Liver (tissue), 8 donors: ENCODE measurements at regions not wholly inside any gene's neighbourhood (a gene's known extent, or its start where the extent isn't known, plus 50 kb on each side); places are given as distances from the start of the nearest gene placed in this dataset.

Source experiments
- DNase-seq: peaks from one replicate; pipeline ENCODE4 v3.0.0-alpha.2; 2017; ENCODE audit warnings: low spot score
- H3K27ac ChIP-seq, 2 donors: one replicate each; pipeline ENCODE4 v1.7.0; 2013; ENCODE audit warnings: inconsistent platforms in 2 of 2, low read length in 2 of 2, control low read depth in 1 of 2, low read depth in 1 of 2, mild to moderate bottlenecking in 1 of 2
- H3K27me3 ChIP-seq, 4 donors: one replicate each; pipeline versions ENCODE4 v1.6.1 to v1.7.0; 2013; ENCODE audit warnings: low read length in 3 of 4, inconsistent platforms in 1 of 4, mild to moderate bottlenecking in 1 of 4, moderate library complexity in 1 of 4; ENCODE audit not compliant: control insufficient read depth in 4 of 4, insufficient read depth in 4 of 4
- H3K36me3 ChIP-seq, 4 donors: one replicate each; pipeline versions ENCODE4 v1.6.1 to v1.7.0; 2013; ENCODE audit warnings: low read length in 3 of 4, mild to moderate bottlenecking in 3 of 4, low read depth in 1 of 4, moderate library complexity in 1 of 4; ENCODE audit not compliant: control insufficient read depth in 4 of 4, insufficient read depth in 3 of 4
- H3K4me1 ChIP-seq, 4 donors: one replicate each; pipeline versions ENCODE4 v1.6.1 to v1.7.0; 2013; ENCODE audit warnings: low read length in 3 of 4, mild to moderate bottlenecking in 3 of 4, moderate library complexity in 1 of 4; ENCODE audit not compliant: control insufficient read depth in 4 of 4, insufficient read depth in 4 of 4
- H3K4me3 ChIP-seq, 3 donors: one replicate each; pipeline versions ENCODE4 v1.6.1 to v1.7.0; 2013; ENCODE audit warnings: low read length in 3 of 3, control low read depth in 1 of 3, low read depth in 1 of 3, mild to moderate bottlenecking in 1 of 3
- H3K9ac ChIP-seq, 2 donors: one replicate each; pipeline ENCODE4 v1.7.0; 2013; ENCODE audit warnings: low read length in 2 of 2, mild to moderate bottlenecking in 2 of 2, moderate library complexity in 2 of 2, control low read depth in 1 of 2, low read depth in 1 of 2
- H3K9me3 ChIP-seq, 4 donors: one replicate each; pipeline versions ENCODE4 v1.6.1 to v1.7.0; 2013; ENCODE audit warnings: low read length in 3 of 4; ENCODE audit not compliant: control insufficient read depth in 4 of 4
- ATF3 ChIP-seq: IDR thresholded peaks from 2 replicates; pipeline ENCODE4 v1.6.1; 2016; ENCODE audit warnings: antibody characterized with exemption
- CTCF ChIP-seq: fragments of 150-350 bp; IDR thresholded peaks from 2 replicates; pipeline ENCODE4 v1.5.1; 2017; ENCODE audit warnings: improper control_type of control experiment, low read depth, low read length; ENCODE audit not compliant: missing input control
- EGR1 ChIP-seq, 2 donors: IDR thresholded peaks; 2 replicates each; pipeline ENCODE4 v1.6.1; 2016 to 2018; ENCODE audit warnings: antibody characterized with exemption in 2 of 2, low read depth in 2 of 2
- FOXA1 ChIP-seq: IDR thresholded peaks from 2 replicates; pipeline ENCODE4 v1.6.1; 2016; ENCODE audit warnings: antibody characterized with exemption
- FOXA2 ChIP-seq: IDR thresholded peaks from 2 replicates; pipeline ENCODE4 v1.6.1; 2016; ENCODE audit warnings: antibody characterized with exemption
- GABPA ChIP-seq, 2 donors: IDR thresholded peaks in 1 of 2; conservative IDR thresholded peaks in 1 of 2; 2 replicates each; pipeline ENCODE4 v1.6.1; 2016; ENCODE audit warnings: antibody characterized with exemption in 2 of 2, mild to moderate bottlenecking in 1 of 2, moderate library complexity in 1 of 2
- HNF4A ChIP-seq, 2 donors: conservative IDR thresholded peaks; 2 replicates each; pipeline ENCODE4 v1.6.1; 2016; ENCODE audit warnings: antibody characterized with exemption in 2 of 2, mild to moderate bottlenecking in 2 of 2
- HNF4G ChIP-seq: IDR thresholded peaks from 2 replicates; pipeline ENCODE4 v1.6.1; 2016; ENCODE audit warnings: antibody characterized with exemption
- JUND ChIP-seq, 2 donors: IDR thresholded peaks; 2 replicates each; pipeline ENCODE4 v1.6.1; 2016; ENCODE audit warnings: antibody characterized with exemption in 2 of 2
- MAX ChIP-seq: IDR thresholded peaks from 2 replicates; pipeline ENCODE4 v1.6.1; 2016; ENCODE audit warnings: antibody characterized with exemption
- NR2F2 ChIP-seq: IDR thresholded peaks from 2 replicates; pipeline ENCODE4 v1.6.1; 2016; ENCODE audit warnings: antibody characterized with exemption
- RAD21 ChIP-seq, 2 donors: IDR thresholded peaks; 2 replicates each; pipeline ENCODE4 v1.6.1; 2016; ENCODE audit warnings: antibody characterized with exemption in 2 of 2, mild to moderate bottlenecking in 2 of 2
- REST ChIP-seq: IDR thresholded peaks from 2 replicates; pipeline ENCODE4 v1.6.1; 2016; ENCODE audit warnings: antibody characterized with exemption, mild to moderate bottlenecking
- RXRA ChIP-seq, 2 donors: IDR thresholded peaks; 2 replicates each; pipeline ENCODE4 v1.6.1; 2017 to 2018; ENCODE audit warnings: antibody characterized with exemption in 2 of 2, mild to moderate bottlenecking in 1 of 2
- SP1 ChIP-seq: IDR thresholded peaks from 2 replicates; pipeline ENCODE4 v1.6.1; 2018; ENCODE audit warnings: antibody characterized with exemption, mild to moderate bottlenecking
- YY1 ChIP-seq: IDR thresholded peaks from 2 replicates; pipeline ENCODE4 v1.6.1; 2016; ENCODE audit warnings: antibody characterized with exemption, mild to moderate bottlenecking
- ZBTB33 ChIP-seq: IDR thresholded peaks from 2 replicates; pipeline ENCODE4 v1.6.1; 2016; ENCODE audit warnings: antibody characterized with exemption
- WGBS: extraction: QIAGEN DNeasy Blood & Tissue Kit; methylation state at CpG from one replicate; pipeline ENCODE4 v1.1.7; 2013; 5-methylcytosine and 5-hydroxymethylcytosine counted together
- donor health status: healthy.
- donor health status: healthy.
- donor health status: healthy.
- donor health status: healthy.
- donor health status: healthy.

- no peak overlapping the region for H3K4me3 ChIP-seq
- 94% methylated on average over 3 of the region's 3 CpGs for WGBS
- H3K36me3 ChIP-seq: no peaks in the 10 kb centered on the region
- no peak overlapping the region for H3K9ac ChIP-seq
- TF ChIP-seq GABPA (IDR thresholded peaks at IDR 0.05 in 1 of 2, conservative IDR thresholded peaks at IDR 0.05 in 1 of 2): no peak
- no peak for TF ChIP-seq FOXA2
- no peak for TF ChIP-seq HNF4A (conservative IDR thresholded peaks at IDR 0.05)
- no peak for TF ChIP-seq YY1
- no peak for TF ChIP-seq ATF3
- no peak for TF ChIP-seq ZBTB33
- no peak for TF ChIP-seq SP1
- no peak for TF ChIP-seq HNF4G
- TF ChIP-seq FOXA1: no peak
- TF ChIP-seq RXRA (IDR thresholded peaks at IDR 0.05): no peak
- no peak for TF ChIP-seq REST
- no peak for TF ChIP-seq NR2F2
- TF ChIP-seq CTCF: no peak
- TF ChIP-seq MAX: no peak
- TF ChIP-seq JUND (IDR thresholded peaks at IDR 0.05): no peak
- no peak for TF ChIP-seq EGR1 (IDR thresholded peaks at IDR 0.05; ENCODE audit: low read depth in 2 of 2)
- no peaks in the 10 kb centered on the region for H3K27me3 ChIP-seq
- no peak overlapping the region for H3K27ac ChIP-seq
- peaks cover 0 to 6% (median under 1%) of the 10 kb centered on the region in 4 donors for H3K4me1 ChIP-seq
- no peak for DNase-seq
- H3K9me3 ChIP-seq: no peaks in the 10 kb centered on the region
These were observed 233.6 kb upstream of the E2F7 start for GRCh38 chr12:77299001-77299400.

- Histone ChIP-seq H3K9ac (no peak overlapping the region), H3K36me3 (no peaks in the 10 kb centered on the region), H3K4me3 (no peak overlapping the region), H3K4me1 (no peaks in the 10 kb centered on the region), H3K27me3 (no peaks in the 10 kb centered on the region), H3K27ac (no peak overlapping the region), H3K9me3 (no peaks in the 10 kb centered on the region)
- WGBS: 90% methylated on average over 1 of the region's 1 CpG
- DNase-seq: no peak
- TF ChIP-seq NR2F2 (no peak), YY1 (no peak), EGR1 (IDR thresholded peaks at IDR 0.05; ENCODE audit: low read depth in 2 of 2) (no peak), ATF3 (no peak), GABPA (IDR thresholded peaks at IDR 0.05 in 1 of 2, conservative IDR thresholded peaks at IDR 0.05 in 1 of 2) (no peak), CTCF (no peak), MAX (no peak), HNF4G (no peak), FOXA2 (no peak), RAD21 (IDR thresholded peaks at IDR 0.05) (no peak), REST (no peak)
These were observed 228.6 kb upstream of the E2F7 start for GRCh38 chr12:77294016-77294415.
